Neuronal stem cell (in vitro differentiated cells): ENCODE measurements at regions not wholly inside any gene's neighbourhood (a gene's known extent, or its start where the extent isn't known, plus 50 kb on each side); places are given as distances from the start of the nearest gene placed in this dataset.

ENCODE experiments used
- DNase-seq: peaks from one replicate; pipeline ENCODE4 v3.0.0-alpha.2; 2013; ENCODE audit warnings: low spot score
- H2AFZ ChIP-seq: one replicate; pipeline ENCODE4 v1.6.1; 2013; ENCODE audit warnings: mild to moderate bottlenecking, low read length, inconsistent platforms
- H2AK5ac ChIP-seq: 2 replicates; pipeline ENCODE4 v1.6.1; 2013; ENCODE audit warnings: low read depth, mild to moderate bottlenecking, inconsistent platforms, low read length, moderate library complexity, mixed read lengths
- H2BK120ac ChIP-seq: 2 replicates; pipeline ENCODE4 v1.6.1; 2013; ENCODE audit warnings: low read depth, mild to moderate bottlenecking, inconsistent platforms, low read length, moderate library complexity, mixed read lengths
- H2BK12ac ChIP-seq: one replicate; pipeline ENCODE4 v1.6.1; 2013; ENCODE audit warnings: low read length, inconsistent platforms
- H2BK15ac ChIP-seq: 2 replicates; pipeline ENCODE4 v1.6.1; 2013; ENCODE audit warnings: mild to moderate bottlenecking, low read length, inconsistent platforms, mixed read lengths
- H2BK5ac ChIP-seq: one replicate; pipeline ENCODE4 v1.6.1; 2013; ENCODE audit warnings: inconsistent platforms, mild to moderate bottlenecking, low read length, moderate library complexity
- H3K14ac ChIP-seq: one replicate; pipeline ENCODE4 v1.6.1; 2013; ENCODE audit warnings: low read length, inconsistent platforms
- H3K18ac ChIP-seq: 2 replicates; pipeline ENCODE4 v1.6.1; 2013; ENCODE audit warnings: low read length, inconsistent platforms
- H3K23ac ChIP-seq: 2 replicates; pipeline ENCODE4 v1.6.1; 2013; ENCODE audit warnings: low read depth, mild to moderate bottlenecking, mixed read lengths, low read length, inconsistent platforms; ENCODE audit not compliant: poor library complexity
- H3K27ac ChIP-seq: replicated peaks from 3 replicates; pipeline ENCODE4 v1.5.1; 2013; ENCODE audit warnings: low read length, inconsistent platforms
- H3K27me3 ChIP-seq, 3 experiments: 2 replicates each; pipeline ENCODE4 v1.6.1; 2013; ENCODE audit warnings: low read length in 3 of 3, mild to moderate bottlenecking in 2 of 3, inconsistent platforms in 1 of 3, low read depth in 1 of 3, mixed read lengths in 1 of 3, moderate library complexity in 1 of 3; ENCODE audit not compliant: control insufficient read depth in 3 of 3, insufficient read depth in 3 of 3
- H3K36me3 ChIP-seq, 2 donors: replicated peaks in 1 of 2; 2 replicates each; pipeline ENCODE4 v1.6.1; 2013; ENCODE audit warnings: low read length in 2 of 2; ENCODE audit not compliant: control insufficient read depth in 2 of 2, insufficient read depth in 2 of 2
- H3K4ac ChIP-seq: 2 replicates; pipeline ENCODE4 v1.6.1; 2013; ENCODE audit warnings: inconsistent platforms, mild to moderate bottlenecking, low read length, moderate library complexity
- H3K4me1 ChIP-seq, 2 donors: 1 replicate in 1 of 2; 2 replicates in 1 of 2; pipeline ENCODE4 v1.6.1; 2013; ENCODE audit warnings: low read length in 2 of 2, low read depth in 1 of 2; ENCODE audit not compliant: control insufficient read depth in 2 of 2, insufficient read depth in 1 of 2
- H3K4me2 ChIP-seq: one replicate; pipeline ENCODE4 v1.6.1; 2013; ENCODE audit warnings: mild to moderate bottlenecking, low read length, inconsistent platforms; ENCODE audit not compliant: insufficient read depth, poor library complexity, severe bottlenecking
- H3K4me3 ChIP-seq, 2 donors: 2 replicates each; pipeline ENCODE4 v1.5.1; 2013; ENCODE audit warnings: low read length in 2 of 2, mild to moderate bottlenecking in 2 of 2, inconsistent platforms in 1 of 2, moderate library complexity in 1 of 2
- H3K79me1 ChIP-seq: one replicate; pipeline ENCODE4 v1.6.1; 2013; ENCODE audit warnings: low read depth, mild to moderate bottlenecking, inconsistent platforms, low read length, moderate library complexity
- H3K9ac ChIP-seq: one replicate; pipeline ENCODE4 v1.6.1; 2013; ENCODE audit warnings: mild to moderate bottlenecking, low read depth, low read length, inconsistent platforms; ENCODE audit not compliant: poor library complexity
- H3K9me3 ChIP-seq, 2 donors: replicated peaks in 1 of 2; 2 replicates each; pipeline versions ENCODE3 to v1.6.1; 2013; ENCODE audit warnings: low read length in 2 of 2, mild to moderate bottlenecking in 2 of 2, inconsistent platforms in 1 of 2, low read depth in 1 of 2, mixed read lengths in 1 of 2, moderate library complexity in 1 of 2; ENCODE audit not compliant: control insufficient read depth in 2 of 2, insufficient read depth in 1 of 2
- H4K8ac ChIP-seq: one replicate; pipeline ENCODE4 v1.6.1; 2013; ENCODE audit warnings: low read depth, mild to moderate bottlenecking, inconsistent platforms, low read length, moderate library complexity
- H4K91ac ChIP-seq: one replicate; pipeline ENCODE4 v1.6.1; 2013; ENCODE audit warnings: low read length, low read depth, mild to moderate bottlenecking, inconsistent platforms; ENCODE audit not compliant: poor library complexity
- WGBS, 2 donors: extraction: QIAGEN DNeasy Blood & Tissue Kit; methylation state at CpG; one replicate each; pipeline ENCODE4 v1.1.7; 2013; ENCODE audit warnings: missing lambda C conversion rate in 2 of 2, mixed read lengths in 1 of 2; ENCODE audit not compliant: insufficient read length in 2 of 2, insufficient replicate concordance in 1 of 2; ENCODE audit errors: extremely low coverage in 2 of 2; 5-methylcytosine and 5-hydroxymethylcytosine counted together

DNA sequence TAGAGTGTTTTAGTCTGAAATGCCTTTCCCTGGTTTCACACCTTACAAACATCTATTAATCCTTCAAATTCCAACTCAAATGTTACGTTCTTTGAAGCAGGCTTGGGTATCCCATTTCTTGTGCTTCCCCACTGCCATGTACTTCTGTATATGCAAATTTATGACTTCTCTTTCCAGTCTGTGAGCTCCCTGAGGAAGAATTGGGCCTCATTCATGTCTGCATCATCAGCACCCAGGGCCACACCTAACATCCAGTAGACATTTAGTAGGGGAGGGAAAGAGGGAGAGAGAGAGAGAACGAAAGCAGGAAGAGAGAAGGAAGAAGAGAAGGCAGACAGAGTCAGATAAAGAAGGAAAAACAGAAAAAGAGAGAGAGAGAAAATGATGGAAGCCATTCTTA is 53.3 kb upstream of the KY start:
- DNase-seq = no peak
- Histone ChIP-seq H4K91ac (no peak overlapping the region), H3K23ac (no peak overlapping the region), H2AK5ac (no peak overlapping the region), H2BK5ac (no peak overlapping the region), H3K4me3 (no peak overlapping the region), H3K4me1 (no peaks in the 10 kb centered on the region), H3K79me1 (no peaks in the 10 kb centered on the region), H3K27ac (no peak overlapping the region), H3K18ac (no peak overlapping the region), H3K4me2 (no peak overlapping the region), H2AFZ (no peak overlapping the region), H4K8ac (no peak overlapping the region), H3K9me3 (no peaks in the 10 kb centered on the region), H3K14ac (no peak overlapping the region), H3K36me3 (no peaks in the 10 kb centered on the region), H3K9ac (no peak overlapping the region), H3K27me3 (peaks cover 0 to 4% (median 0%) of the 10 kb centered on the region in 3 experiments), H3K4ac (no peak overlapping the region), H2BK120ac (no peak overlapping the region), H2BK12ac (no peak overlapping the region), H2BK15ac (no peak overlapping the region)
- no CpG with 5 or more reads among the region's 2 CpGs for WGBS, 2 donors

DNA sequence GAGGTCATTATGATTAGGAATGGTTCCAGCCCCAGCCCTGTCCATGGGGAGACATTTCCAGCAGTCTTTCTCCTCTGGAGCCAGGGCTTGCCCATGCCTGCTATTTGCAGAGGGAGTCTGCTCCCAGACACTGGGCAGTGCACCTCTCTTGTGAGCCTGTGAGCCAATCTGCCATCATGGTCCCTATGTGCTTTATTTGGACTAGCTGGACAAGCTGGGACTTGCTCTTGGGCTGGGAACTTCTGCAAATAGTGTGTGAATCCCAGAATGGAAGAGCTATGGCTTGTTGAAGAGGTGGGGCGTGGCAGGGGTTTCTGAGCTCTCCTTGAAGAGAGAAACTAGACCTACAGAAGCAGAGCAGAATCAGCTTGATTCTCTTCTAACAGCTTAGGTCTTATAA is 53.7 kb upstream of the KY start:
- Histone ChIP-seq H3K18ac (no peak overlapping the region), H2BK120ac (no peak overlapping the region), H3K14ac (no peak overlapping the region), H2BK15ac (no peak overlapping the region), H3K79me1 (no peaks in the 10 kb centered on the region), H3K9ac (no peak overlapping the region), H3K27ac (no peak overlapping the region), H3K4me3 (no peak overlapping the region), H3K4me2 (no peak overlapping the region), H3K4me1 (no peaks in the 10 kb centered on the region), H2AFZ (no peak overlapping the region), H3K27me3 (no peaks in the 10 kb centered on the region), H3K23ac (no peak overlapping the region), H4K91ac (no peak overlapping the region), H4K8ac (no peak overlapping the region), H3K9me3 (no peaks in the 10 kb centered on the region), H2BK12ac (no peak overlapping the region), H3K36me3 (no peaks in the 10 kb centered on the region), H3K4ac (no peak overlapping the region), H2AK5ac (no peak overlapping the region), H2BK5ac (no peak overlapping the region)
- WGBS, 2 donors = no CpG with 5 or more reads among the region's 1 CpG
- no peak for DNase-seq

DNA sequence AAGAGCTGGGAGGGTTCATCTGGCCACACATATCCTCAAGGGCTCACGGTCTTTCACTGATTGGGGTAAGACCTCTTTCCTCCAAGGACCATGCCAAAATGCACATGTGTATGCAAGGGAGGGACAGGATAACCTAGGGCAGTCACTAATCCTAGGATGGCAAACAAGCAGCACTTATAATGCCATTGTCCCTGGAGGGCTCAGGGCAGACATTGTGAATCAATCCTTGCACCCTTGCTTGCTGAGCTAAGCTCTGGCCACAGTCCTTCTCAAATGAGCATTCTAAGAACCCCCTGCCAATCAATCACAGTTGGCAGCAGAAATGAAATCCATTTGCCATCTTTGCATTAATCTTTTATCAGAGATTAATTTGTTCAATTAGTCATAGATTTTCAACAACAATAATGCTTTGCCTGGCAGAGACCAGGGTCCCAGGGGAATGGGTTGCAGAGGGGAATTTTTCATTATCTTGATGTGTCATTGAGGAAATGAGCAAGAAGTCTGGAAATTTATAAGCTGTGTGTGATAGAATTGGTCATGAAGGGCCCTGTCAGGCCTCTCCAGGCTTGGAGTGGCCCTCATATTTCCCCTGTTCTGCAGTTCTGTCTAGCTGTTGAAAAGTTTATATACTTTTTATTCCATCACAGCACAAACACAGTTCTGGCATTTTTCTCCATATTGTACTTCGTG is 57.2 kb upstream of the KY start:
- Histone ChIP-seq H3K14ac (no peak overlapping the region), H3K27ac (no peak overlapping the region), H2BK12ac (no peak overlapping the region)

DNA sequence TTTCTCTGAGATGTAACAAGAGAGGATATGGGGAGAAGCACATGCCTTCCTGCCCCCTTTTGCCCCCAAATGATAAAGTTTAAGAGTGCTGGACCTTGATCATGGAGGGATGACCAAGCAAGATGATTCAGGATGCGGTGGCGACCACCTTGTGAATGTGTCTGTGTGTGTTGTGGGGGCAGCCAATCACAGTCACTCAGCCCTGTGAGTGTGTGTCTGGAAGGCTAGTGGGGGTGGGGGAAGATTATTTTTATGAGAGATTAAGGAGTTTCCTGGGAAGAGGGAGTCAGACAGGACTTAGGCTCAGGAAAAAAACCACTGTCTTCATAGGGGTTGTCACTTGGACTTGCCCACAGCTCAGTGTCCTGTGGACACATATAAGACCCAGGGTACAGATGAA is 57.8 kb upstream of the KY start:
- Histone ChIP-seq H2BK120ac (no peak overlapping the region), H3K9ac (no peak overlapping the region), H3K4me2 (no peak overlapping the region), H4K91ac (no peak overlapping the region), H3K9me3 (no peaks in the 10 kb centered on the region), H2BK15ac (no peak overlapping the region), H3K4me1 (peaks cover 0 to 2% of the 10 kb centered on the region in 2 donors), H3K27ac (no peak overlapping the region), H3K18ac (no peak overlapping the region), H2AFZ (no peak overlapping the region), H3K27me3 (no peaks in the 10 kb centered on the region), H3K23ac (no peak overlapping the region), H2BK5ac (no peak overlapping the region), H3K4ac (no peak overlapping the region), H3K79me1 (no peaks in the 10 kb centered on the region), H3K14ac (no peak overlapping the region), H4K8ac (no peak overlapping the region), H3K4me3 (no peak overlapping the region), H2BK12ac (no peak overlapping the region), H3K36me3 (no peaks in the 10 kb centered on the region), H2AK5ac (no peak overlapping the region)
- no peak for DNase-seq
- no CpG with 5 or more reads among the region's 2 CpGs for WGBS, 2 donors

More for the DNA sequence above, 57.2 kb upstream of the KY start:
- H3K9ac ChIP-seq = no peak overlapping the region
- H3K4me2 ChIP-seq = no peak overlapping the region
- H4K8ac ChIP-seq = no peak overlapping the region
- no peak overlapping the region for H3K23ac ChIP-seq
- no peaks in the 10 kb centered on the region for H3K27me3 ChIP-seq
- no peak for DNase-seq
- no peaks in the 10 kb centered on the region for H3K36me3 ChIP-seq
- no peak overlapping the region for H3K18ac ChIP-seq
- H3K9me3 ChIP-seq = no peaks in the 10 kb centered on the region
- H4K91ac ChIP-seq = no peak overlapping the region
- no peak overlapping the region for H3K4me3 ChIP-seq
- WGBS, 2 donors = no CpG with 5 or more reads among the region's 2 CpGs
- no peak overlapping the region for H2BK15ac ChIP-seq
- H2BK120ac ChIP-seq = no peak overlapping the region
- no peak overlapping the region for H3K4ac ChIP-seq
- no peak overlapping the region for H2AFZ ChIP-seq
- H2BK5ac ChIP-seq = no peak overlapping the region
- H3K4me1 ChIP-seq = peaks cover 0 to 2% of the 10 kb centered on the region in 2 donors
- H3K79me1 ChIP-seq = no peaks in the 10 kb centered on the region
- no peak overlapping the region for H2AK5ac ChIP-seq
